NCI-H2081 treated with DMSO at 0.1 percent for 48 hours (cell line): ENCODE measurements at regions not wholly inside any gene's neighbourhood (a gene's known extent, or its start where the extent isn't known, plus 50 kb on each side); places are given as distances from the start of the nearest gene placed in this dataset.

ENCODE experiments used
- DNase-seq: peaks from one replicate; lab custom pipeline; 2025; lab: John Stamatoyannopoulos, UW

DNA sequence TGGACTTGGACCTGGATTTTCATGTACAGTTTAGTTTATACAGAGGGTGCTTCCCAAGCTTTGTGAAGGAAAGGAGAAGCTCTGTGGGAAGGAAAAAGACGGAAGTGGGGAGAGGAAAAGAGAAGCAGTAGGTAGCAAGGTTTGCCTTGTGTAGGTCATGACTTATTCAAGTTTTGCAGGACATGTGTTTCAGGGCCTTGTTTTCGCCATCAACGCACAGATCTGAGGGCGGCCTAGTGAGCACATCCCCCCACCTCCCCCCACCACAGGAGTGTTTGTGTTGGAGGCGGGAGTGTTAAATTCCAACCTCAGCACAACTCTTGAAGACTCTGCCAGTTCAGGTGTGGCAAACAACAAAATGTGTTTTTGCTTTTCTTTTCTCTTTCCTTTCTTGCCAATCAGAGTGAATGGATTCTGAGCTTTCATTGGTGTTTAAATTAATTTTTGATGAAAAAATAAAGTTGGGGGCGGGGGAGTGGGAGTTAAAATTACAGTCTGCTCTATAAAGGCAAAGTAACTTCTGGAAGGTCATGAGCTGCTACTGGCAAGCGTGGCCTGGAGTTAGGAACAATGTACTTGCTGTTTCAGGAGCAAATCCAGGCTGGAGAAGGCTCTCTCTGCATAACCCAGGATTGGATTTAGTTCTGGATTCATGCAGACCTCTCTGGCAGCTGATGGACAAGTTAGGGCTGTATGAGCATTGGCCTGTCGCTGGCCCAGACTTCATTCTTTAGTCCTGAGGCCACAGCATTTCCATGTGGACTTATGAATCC, 338.5 kb downstream of the CD83 start:
- no peak for DNase-seq

GRCh38 chr6:14456941-14457340, 339.4 kb downstream of the CD83 start:
- no peak for DNase-seq

- DNase-seq = no peak
Observed at GRCh38 chr6:14458669-14459266, 341.2 kb downstream of the CD83 start.

DNA sequence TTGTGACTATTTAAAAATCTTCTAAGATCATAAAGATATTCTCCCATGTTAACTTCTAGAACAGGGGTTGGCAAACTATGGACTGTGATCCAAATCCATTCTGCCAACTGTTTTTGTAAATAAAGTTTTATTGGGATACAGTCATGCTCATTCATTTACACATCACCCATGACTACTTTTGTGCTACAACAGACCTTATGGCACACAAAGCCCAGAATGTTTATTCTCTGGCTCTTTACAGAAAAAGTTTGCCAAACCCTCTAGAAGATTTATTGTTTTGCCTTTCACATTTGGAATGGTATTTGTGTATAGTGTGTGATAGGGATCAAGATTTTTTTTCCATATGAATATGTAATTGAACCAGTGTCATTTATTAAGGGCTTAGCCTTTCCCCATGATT, 341.7 kb downstream of the CD83 start:
- no peak for DNase-seq

GRCh38 chr6:14460556-14460955, 343.0 kb downstream of the CD83 start:
- DNase-seq = no peak

DNA sequence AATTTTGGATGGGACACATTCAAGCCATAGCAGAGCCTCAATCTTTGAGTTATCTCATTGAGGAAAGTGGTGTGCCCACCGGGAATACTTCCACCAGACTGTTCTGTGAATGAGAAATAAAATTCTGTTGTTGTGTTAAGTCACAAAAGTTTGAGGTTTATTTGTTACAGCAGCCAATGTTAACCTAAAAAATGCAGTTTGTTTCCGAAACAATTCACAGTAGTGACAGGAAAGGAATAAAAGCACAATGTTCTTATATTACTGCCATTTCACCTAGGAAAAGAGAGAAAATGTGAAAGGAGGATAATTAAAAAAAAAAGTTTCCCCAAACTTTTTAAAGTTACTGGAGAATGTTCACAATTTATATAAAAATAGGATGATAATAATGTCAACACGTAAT, 344.6 kb downstream of the CD83 start:
- DNase-seq = no peak

- no peak for DNase-seq
Observed at GRCh38 chr6:14462566-14462965, 345.0 kb downstream of the CD83 start.

DNA sequence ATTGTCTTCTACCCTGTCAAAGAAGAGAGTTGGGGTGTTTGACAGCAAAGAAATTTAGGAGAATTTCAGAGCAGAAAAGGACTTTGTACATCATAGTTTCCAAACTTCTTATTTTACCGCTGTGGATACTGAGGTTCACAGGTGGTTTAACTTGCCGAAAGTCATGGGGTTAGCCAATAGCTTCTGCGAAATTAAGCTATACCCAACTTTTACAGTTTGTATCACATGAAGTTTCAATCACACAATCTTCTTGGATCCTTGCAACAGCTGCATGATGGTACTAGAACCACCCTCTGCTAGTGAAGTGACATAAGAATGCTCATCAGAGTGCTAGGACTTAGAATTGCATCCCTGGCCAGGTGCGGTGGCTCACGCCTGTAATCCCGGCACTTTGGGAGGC, 345.5 kb downstream of the CD83 start:
- no peak for DNase-seq

GRCh38 chr6:14464055-14464454, 346.5 kb downstream of the CD83 start:
- no peak for DNase-seq

- DNase-seq = no peak
Observed at GRCh38 chr6:14464716-14465115, 347.1 kb downstream of the CD83 start.

GRCh38 chr6:14466278-14466677, 348.7 kb downstream of the CD83 start:
- no peak for DNase-seq

DNA sequence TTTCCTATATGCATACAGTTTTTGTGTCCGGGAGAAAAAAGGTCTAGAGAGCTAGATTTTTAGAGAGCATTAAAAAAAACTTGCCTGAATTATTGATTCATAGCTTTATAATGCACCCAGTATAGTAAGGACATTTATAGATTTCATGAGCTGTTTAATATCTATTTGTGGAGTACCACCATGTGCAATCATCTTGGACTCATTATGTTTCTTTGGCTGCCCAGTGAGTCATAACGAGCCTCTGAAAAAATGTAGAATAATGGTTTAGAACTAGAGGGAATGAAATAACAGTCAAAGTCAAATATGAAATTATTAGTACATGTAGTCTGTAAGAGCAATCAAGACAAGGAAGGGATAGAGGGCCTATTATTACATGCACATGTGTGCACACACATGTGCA, 350.0 kb downstream of the CD83 start:
- no peak for DNase-seq

GRCh38 chr6:14468647-14469321, 351.2 kb downstream of the CD83 start:
- no peak for DNase-seq

DNA sequence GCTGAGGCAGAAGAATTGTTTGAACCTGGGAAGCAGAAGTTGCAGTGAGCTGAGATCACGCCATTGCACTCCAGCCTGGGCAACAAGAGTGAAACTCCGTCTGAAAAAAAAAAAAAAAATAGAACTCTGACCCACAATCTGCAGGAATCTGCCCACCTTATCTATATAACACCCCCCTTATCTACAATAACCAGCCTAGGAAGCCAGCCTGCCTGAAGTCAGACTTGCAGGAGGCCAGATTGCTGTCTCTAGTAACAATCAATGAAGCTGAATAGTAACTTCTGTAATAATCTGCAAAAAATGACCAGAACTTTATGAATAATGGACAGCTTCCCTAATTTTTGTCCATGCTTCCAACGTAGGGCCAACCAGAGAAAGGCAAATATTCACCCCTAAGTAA, 352.5 kb downstream of the CD83 start:
- no peak for DNase-seq

- DNase-seq = no peak
Observed at GRCh38 chr6:14470671-14471070, 353.1 kb downstream of the CD83 start.

DNA sequence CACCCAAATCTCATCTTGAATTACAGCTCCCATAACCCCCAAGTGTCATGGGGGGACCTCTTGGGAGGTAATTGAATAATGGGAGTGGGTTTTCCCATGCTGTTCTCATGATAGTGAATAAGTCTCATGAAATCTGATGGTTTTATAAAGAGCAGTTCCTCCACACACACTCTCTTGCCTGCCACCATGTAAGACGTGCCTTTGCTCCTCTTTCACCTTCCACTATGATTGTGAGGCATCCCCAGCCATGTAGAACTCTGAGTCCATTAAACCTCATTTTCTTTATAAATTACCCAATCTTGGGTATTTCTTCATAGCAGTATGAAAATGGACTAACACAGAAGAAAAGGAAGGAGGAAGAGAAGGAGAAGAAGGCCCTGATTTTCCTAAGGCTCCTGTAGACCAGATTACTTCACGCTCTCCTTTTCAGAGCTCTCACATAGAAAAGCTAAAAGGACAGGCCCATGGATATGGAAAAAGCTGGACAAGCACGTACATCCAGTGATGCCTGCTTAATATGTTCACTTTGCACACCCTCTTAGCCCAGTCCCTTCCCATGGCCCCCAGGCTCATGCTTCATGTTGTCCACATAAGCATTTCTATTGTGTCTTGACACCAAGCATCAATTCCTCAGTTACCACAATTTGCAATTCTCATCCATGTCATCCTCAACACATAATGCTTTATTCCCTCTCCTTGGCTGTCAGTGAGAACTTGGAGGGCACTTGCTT, 354.8 kb downstream of the CD83 start:
- DNase-seq = no peak

- no peak for DNase-seq
Observed at GRCh38 chr6:14472986-14473337, 355.4 kb downstream of the CD83 start.

DNA sequence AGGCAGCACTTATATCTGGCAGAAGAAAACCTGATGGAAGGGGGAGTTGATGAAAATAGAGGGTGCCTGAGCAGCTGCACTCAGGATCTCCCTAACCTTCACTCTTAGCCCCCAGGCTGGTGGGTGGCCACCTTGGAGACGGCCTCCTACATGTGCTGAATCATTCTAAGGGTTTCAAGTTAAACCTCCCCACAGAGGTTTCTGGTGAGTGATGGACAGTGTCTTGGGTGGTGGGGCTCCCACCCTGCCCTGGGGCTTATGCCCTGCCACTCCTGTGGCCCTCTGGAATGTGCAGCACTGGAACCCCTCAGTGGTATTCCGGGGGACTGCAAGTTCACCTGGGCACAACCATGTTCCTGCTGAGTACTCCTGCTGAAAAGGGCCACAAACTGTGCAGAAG, 357.2 kb downstream of the CD83 start:
- DNase-seq = no peak

DNA sequence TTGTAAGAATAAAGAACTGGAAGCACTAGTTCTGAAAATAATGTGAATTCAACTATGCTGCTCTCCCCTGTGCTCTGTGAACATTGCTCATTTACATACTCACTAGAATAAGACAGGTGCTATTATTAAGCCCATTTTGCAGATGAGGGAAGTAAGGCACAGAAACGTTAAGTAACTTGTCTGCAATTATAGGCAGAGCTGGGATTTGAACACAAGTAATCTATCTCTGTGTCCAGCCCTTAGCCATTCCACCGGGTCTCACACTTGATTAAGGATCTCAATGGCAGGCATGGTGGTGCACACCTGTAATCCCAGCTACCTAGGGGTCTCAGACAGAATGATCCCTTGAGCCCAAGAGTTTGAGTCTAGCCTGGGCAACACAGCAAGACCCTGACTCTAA, 357.7 kb downstream of the CD83 start:
- no peak for DNase-seq

GRCh38 chr6:14476793-14477531, 359.4 kb downstream of the CD83 start:
- no peak for DNase-seq

DNA sequence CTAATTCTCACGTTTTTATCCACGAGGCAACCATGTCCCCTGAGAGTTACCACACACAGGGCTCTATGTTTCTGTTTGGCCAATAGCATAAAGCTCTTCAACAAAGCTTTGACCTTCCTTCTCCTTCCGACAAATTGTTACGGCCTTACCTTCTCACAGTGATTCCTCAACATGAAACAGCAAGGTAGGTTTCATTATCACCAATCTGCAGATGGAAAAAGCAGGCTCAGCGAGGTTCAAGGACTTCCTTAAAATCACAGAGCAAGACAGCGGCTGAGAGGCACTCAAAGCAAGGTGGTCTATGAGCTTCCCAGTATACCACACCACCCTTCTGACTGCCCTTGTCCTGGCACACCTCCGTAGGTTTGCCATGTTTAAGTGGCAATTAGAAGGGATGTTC, 360.0 kb downstream of the CD83 start:
- DNase-seq = no peak
